ENCODE measurements at regions not wholly inside any gene's neighbourhood (a gene's known extent, or its start where the extent isn't known, plus 50 kb on each side); places are given as distances from the start of the nearest gene placed in this dataset.

GRCh38 chr9:31166516-31166915, 1217.9 kb upstream of the ACO1 start:
- Histone ChIP-seq H3K9me3 (no peaks in the 10 kb centered on the region), H3K27ac (no peak overlapping the region), H3K4me3 (no peak overlapping the region), H3K27me3 (no peaks in the 10 kb centered on the region), H3K4me1 (no peaks in the 10 kb centered on the region), H3K36me3 (no peaks in the 10 kb centered on the region)
- DNase-seq (ENCODE audit: low spot score in 2 of 2) = no peak
- TF ChIP-seq, protein P1, sequence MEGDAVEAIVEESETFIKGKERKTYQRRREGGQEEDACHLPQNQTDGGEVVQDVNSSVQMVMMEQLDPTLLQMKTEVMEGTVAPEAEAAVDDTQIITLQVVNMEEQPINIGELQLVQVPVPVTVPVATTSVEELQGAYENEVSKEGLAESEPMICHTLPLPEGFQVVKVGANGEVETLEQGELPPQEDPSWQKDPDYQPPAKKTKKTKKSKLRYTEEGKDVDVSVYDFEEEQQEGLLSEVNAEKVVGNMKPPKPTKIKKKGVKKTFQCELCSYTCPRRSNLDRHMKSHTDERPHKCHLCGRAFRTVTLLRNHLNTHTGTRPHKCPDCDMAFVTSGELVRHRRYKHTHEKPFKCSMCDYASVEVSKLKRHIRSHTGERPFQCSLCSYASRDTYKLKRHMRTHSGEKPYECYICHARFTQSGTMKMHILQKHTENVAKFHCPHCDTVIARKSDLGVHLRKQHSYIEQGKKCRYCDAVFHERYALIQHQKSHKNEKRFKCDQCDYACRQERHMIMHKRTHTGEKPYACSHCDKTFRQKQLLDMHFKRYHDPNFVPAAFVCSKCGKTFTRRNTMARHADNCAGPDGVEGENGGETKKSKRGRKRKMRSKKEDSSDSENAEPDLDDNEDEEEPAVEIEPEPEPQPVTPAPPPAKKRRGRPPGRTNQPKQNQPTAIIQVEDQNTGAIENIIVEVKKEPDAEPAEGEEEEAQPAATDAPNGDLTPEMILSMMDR (IDR thresholded peaks at IDR 0.05) = no peak
- intact Hi-C loops (cut with DNase I) = no loop called here

DNA sequence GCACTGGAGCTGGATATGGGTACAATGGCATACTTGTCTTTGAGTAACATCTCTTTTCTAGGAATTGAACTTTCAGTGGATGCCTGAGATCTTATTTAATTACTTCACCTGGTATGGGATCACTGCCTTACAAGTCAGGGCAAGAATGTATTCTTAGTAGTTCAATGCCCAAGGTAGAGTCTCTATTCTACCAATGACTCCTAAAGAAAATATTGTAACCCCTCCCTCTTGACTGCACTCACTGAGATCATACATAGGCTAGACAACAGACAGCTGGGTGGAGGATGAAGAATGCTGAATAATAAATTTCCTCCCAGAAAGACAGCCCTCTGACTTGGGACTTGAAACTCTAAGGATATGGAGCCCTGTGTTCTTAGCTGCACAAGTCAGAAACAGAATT, 1216.3 kb upstream of the ACO1 start:
- Histone ChIP-seq H3K4me3 (no peak overlapping the region), H3K36me3 (no peaks in the 10 kb centered on the region), H3K27me3 (no peaks in the 10 kb centered on the region), H3K27ac (no peak overlapping the region), H3K4me1 (no peaks in the 10 kb centered on the region), H3K9me3 (no peaks in the 10 kb centered on the region)
- DNase-seq (ENCODE audit: low spot score in 2 of 2) = no peak
- intact Hi-C loops (cut with DNase I) = no loop called here
- TF ChIP-seq, protein P1 (IDR thresholded peaks at IDR 0.05) = no peak

DNA sequence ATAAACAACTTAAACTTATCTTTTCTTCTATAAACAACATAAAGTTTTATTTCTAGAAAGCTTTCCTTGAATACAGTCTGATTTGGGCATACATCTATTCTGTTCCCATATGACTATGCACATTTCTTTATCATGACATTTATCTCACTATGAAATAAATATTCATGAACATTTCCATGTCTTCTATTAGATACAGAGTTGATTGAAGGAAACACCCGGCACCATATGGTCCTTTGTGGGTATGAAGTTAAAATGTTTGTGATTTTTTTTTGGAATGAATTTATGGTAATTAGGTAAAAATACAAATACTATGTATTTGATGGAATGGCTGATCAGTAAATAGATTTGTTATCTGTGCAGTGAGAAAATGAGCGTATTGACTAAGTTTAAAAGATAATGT, 1209.8 kb upstream of the ACO1 start:
- Histone ChIP-seq H3K4me3 (no peak overlapping the region), H3K4me1 (no peaks in the 10 kb centered on the region), H3K27ac (no peak overlapping the region), H3K9me3 (no peaks in the 10 kb centered on the region), H3K27me3 (no peaks in the 10 kb centered on the region), H3K36me3 (no peaks in the 10 kb centered on the region)
- TF ChIP-seq, protein P1 (IDR thresholded peaks at IDR 0.05) = no peak
- intact Hi-C loops (cut with DNase I) = no loop called here
- no peak for DNase-seq (ENCODE audit: low spot score in 2 of 2)

GRCh38 chr9:31183866-31184265, 1200.6 kb upstream of the ACO1 start:
- Histone ChIP-seq H3K27me3 (no peaks in the 10 kb centered on the region), H3K4me1 (no peaks in the 10 kb centered on the region), H3K27ac (no peak overlapping the region), H3K36me3 (no peaks in the 10 kb centered on the region), H3K9me3 (no peaks in the 10 kb centered on the region), H3K4me3 (no peak overlapping the region)
- TF ChIP-seq, protein P1 (IDR thresholded peaks at IDR 0.05) = no peak
- DNase-seq (ENCODE audit: low spot score in 2 of 2) = no peak
- intact Hi-C loops (cut with DNase I) = no loop called here

DNA sequence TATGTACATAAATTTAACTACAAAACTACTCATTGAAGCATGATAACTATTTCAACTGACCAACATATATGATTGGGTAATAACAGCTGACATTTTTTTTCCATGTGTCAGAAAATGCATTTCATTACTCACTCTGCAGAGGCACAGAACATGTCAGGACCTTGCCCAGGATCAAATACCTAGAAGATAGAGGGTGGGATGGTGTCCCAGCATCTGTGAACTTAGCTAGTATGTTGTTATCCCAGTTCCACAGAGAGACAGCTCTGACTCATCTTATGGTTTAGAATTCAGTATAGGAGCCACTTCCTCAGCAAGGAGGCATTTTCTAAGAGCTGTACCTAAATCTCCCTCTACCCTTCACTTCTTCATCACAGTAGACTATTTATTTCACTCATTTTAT, 1198.6 kb upstream of the ACO1 start:
- no peaks in the 10 kb centered on the region for H3K27me3 ChIP-seq
- no peaks in the 10 kb centered on the region for H3K36me3 ChIP-seq
- TF ChIP-seq, protein P1 (IDR thresholded peaks at IDR 0.05) = no peak
- no peak overlapping the region for H3K4me3 ChIP-seq
- no peaks in the 10 kb centered on the region for H3K9me3 ChIP-seq
- H3K27ac ChIP-seq = no peak overlapping the region
- H3K4me1 ChIP-seq = no peaks in the 10 kb centered on the region
- intact Hi-C loops (cut with DNase I) = no loop called here
- DNase-seq (ENCODE audit: low spot score in 2 of 2) = no peak

- no peak overlapping the region for H3K4me3 ChIP-seq
- DNase-seq (ENCODE audit: low spot score in 2 of 2) = no peak
- TF ChIP-seq, protein P1 (IDR thresholded peaks at IDR 0.05) = no peak
Observed at GRCh38 chr9:31188496-31188895, 1195.9 kb upstream of the ACO1 start.

More at GRCh38 chr9:31188496-31188895, 1195.9 kb upstream of the ACO1 start:
- Histone ChIP-seq H3K27me3 (no peaks in the 10 kb centered on the region), H3K27ac (no peak overlapping the region), H3K4me1 (no peaks in the 10 kb centered on the region), H3K9me3 (no peaks in the 10 kb centered on the region), H3K36me3 (no peaks in the 10 kb centered on the region)
- intact Hi-C loops (cut with DNase I) = no loop called here

Measured in ascending aorta (tissue), 2 donors.